Skeletal muscle tissue (tissue), 3 donors: ENCODE measurements at regions not wholly inside any gene's neighbourhood (a gene's known extent, or its start where the extent isn't known, plus 50 kb on each side); places are given as distances from the start of the nearest gene placed in this dataset.

Experiments
- H3K27ac ChIP-seq: one replicate; pipeline ENCODE4 v1.7.0; 2013; ENCODE audit warnings: mild to moderate bottlenecking, low read depth, low read length, inconsistent platforms
- H3K27me3 ChIP-seq, 3 donors: one replicate each; pipeline ENCODE4 v1.7.0; 2013; ENCODE audit warnings: low read length in 3 of 3; ENCODE audit not compliant: control insufficient read depth in 3 of 3, insufficient read depth in 3 of 3
- H3K36me3 ChIP-seq, 3 donors: one replicate each; pipeline ENCODE4 v1.7.0; 2013; ENCODE audit warnings: low read length in 3 of 3; ENCODE audit not compliant: control insufficient read depth in 3 of 3, insufficient read depth in 3 of 3
- H3K4me1 ChIP-seq, 3 donors: one replicate each; pipeline ENCODE4 v1.7.0; 2013; ENCODE audit warnings: low read length in 3 of 3, mild to moderate bottlenecking in 3 of 3; ENCODE audit not compliant: control insufficient read depth in 3 of 3, insufficient read depth in 3 of 3
- H3K4me3 ChIP-seq, 3 donors: one replicate each; pipeline ENCODE4 v1.7.0; 2013; ENCODE audit warnings: low read length in 3 of 3
- H3K9ac ChIP-seq, 3 donors: one replicate each; pipeline ENCODE4 v1.7.0; 2013; ENCODE audit warnings: low read length in 3 of 3, mild to moderate bottlenecking in 3 of 3, moderate library complexity in 2 of 3, low read depth in 1 of 3
- H3K9me3 ChIP-seq, 3 donors: one replicate each; pipeline ENCODE4 v1.7.0; 2013; ENCODE audit warnings: low read length in 3 of 3; ENCODE audit not compliant: control insufficient read depth in 3 of 3
- donor health status: Osteomylitis.

- Histone ChIP-seq H3K4me1 (no peaks in the 10 kb centered on the region), H3K4me3 (no peak overlapping the region), H3K36me3 (no peaks in the 10 kb centered on the region), H3K9ac (no peak overlapping the region), H3K27ac (no peak overlapping the region), H3K27me3 (no peaks in the 10 kb centered on the region), H3K9me3 (no peaks in the 10 kb centered on the region)
These were observed 623.3 kb downstream of the NSUN3 start for GRCh38 chr3:94686208-94686607.

GRCh38 chr3:94693997-94694640 is 631.3 kb downstream of the NSUN3 start:
- H3K9me3 ChIP-seq: no peaks in the 10 kb centered on the region
- no peak overlapping the region for H3K27ac ChIP-seq
- no peaks in the 10 kb centered on the region for H3K36me3 ChIP-seq
- H3K27me3 ChIP-seq: no peaks in the 10 kb centered on the region
- H3K4me3 ChIP-seq: no peak overlapping the region
- H3K4me1 ChIP-seq: no peaks in the 10 kb centered on the region
- no peak overlapping the region for H3K9ac ChIP-seq

GRCh38 chr3:94694894-94695293 is 632.0 kb downstream of the NSUN3 start:
- Histone ChIP-seq H3K27me3 (no peaks in the 10 kb centered on the region), H3K4me3 (no peak overlapping the region), H3K4me1 (no peaks in the 10 kb centered on the region), H3K36me3 (no peaks in the 10 kb centered on the region), H3K9me3 (no peaks in the 10 kb centered on the region), H3K27ac (no peak overlapping the region), H3K9ac (no peak overlapping the region)

- no peaks in the 10 kb centered on the region for H3K4me1 ChIP-seq
- H3K9me3 ChIP-seq: no peaks in the 10 kb centered on the region
- no peaks in the 10 kb centered on the region for H3K27me3 ChIP-seq
- no peaks in the 10 kb centered on the region for H3K36me3 ChIP-seq
- no peak overlapping the region for H3K9ac ChIP-seq
- H3K4me3 ChIP-seq: no peak overlapping the region
- no peak overlapping the region for H3K27ac ChIP-seq
These were observed 641.6 kb downstream of the NSUN3 start for GRCh38 chr3:94704467-94704866.

GRCh38 chr3:94709249-94709902 is 646.5 kb downstream of the NSUN3 start:
- H3K9ac ChIP-seq: no peak overlapping the region
- H3K27me3 ChIP-seq: no peaks in the 10 kb centered on the region
- no peaks in the 10 kb centered on the region for H3K9me3 ChIP-seq
- no peak overlapping the region for H3K4me3 ChIP-seq
- H3K4me1 ChIP-seq: no peaks in the 10 kb centered on the region
- H3K36me3 ChIP-seq: no peaks in the 10 kb centered on the region
- H3K27ac ChIP-seq: no peak overlapping the region

GRCh38 chr3:94714194-94714593 is 651.3 kb downstream of the NSUN3 start:
- no peaks in the 10 kb centered on the region for H3K4me1 ChIP-seq
- no peak overlapping the region for H3K9ac ChIP-seq
- H3K4me3 ChIP-seq: no peak overlapping the region
- no peak overlapping the region for H3K27ac ChIP-seq
- H3K9me3 ChIP-seq: no peaks in the 10 kb centered on the region
- no peaks in the 10 kb centered on the region for H3K36me3 ChIP-seq
- H3K27me3 ChIP-seq: no peaks in the 10 kb centered on the region

GRCh38 chr3:94716326-94717018 is 653.6 kb downstream of the NSUN3 start:
- H3K4me3 ChIP-seq: no peak overlapping the region
- H3K4me1 ChIP-seq: no peaks in the 10 kb centered on the region
- no peaks in the 10 kb centered on the region for H3K27me3 ChIP-seq
- no peaks in the 10 kb centered on the region for H3K9me3 ChIP-seq
- no peaks in the 10 kb centered on the region for H3K36me3 ChIP-seq
- H3K27ac ChIP-seq: no peak overlapping the region
- H3K9ac ChIP-seq: no peak overlapping the region

- Histone ChIP-seq H3K27ac (no peak overlapping the region), H3K4me3 (no peak overlapping the region), H3K36me3 (no peaks in the 10 kb centered on the region), H3K9me3 (no peaks in the 10 kb centered on the region), H3K9ac (no peak overlapping the region), H3K4me1 (no peaks in the 10 kb centered on the region), H3K27me3 (no peaks in the 10 kb centered on the region)
These were observed 671.3 kb downstream of the NSUN3 start for GRCh38 chr3:94734206-94734605.

- Histone ChIP-seq H3K9ac (no peak overlapping the region), H3K4me1 (no peaks in the 10 kb centered on the region), H3K27ac (no peak overlapping the region), H3K36me3 (no peaks in the 10 kb centered on the region), H3K4me3 (no peak overlapping the region), H3K9me3 (no peaks in the 10 kb centered on the region), H3K27me3 (no peaks in the 10 kb centered on the region)
These were observed 672.5 kb downstream of the NSUN3 start for GRCh38 chr3:94735354-94735753.

GRCh38 chr3:94737116-94737515 is 674.3 kb downstream of the NSUN3 start:
- no peaks in the 10 kb centered on the region for H3K4me1 ChIP-seq
- no peak overlapping the region for H3K27ac ChIP-seq
- no peak overlapping the region for H3K4me3 ChIP-seq
- no peaks in the 10 kb centered on the region for H3K36me3 ChIP-seq
- no peaks in the 10 kb centered on the region for H3K27me3 ChIP-seq
- H3K9ac ChIP-seq: no peak overlapping the region
- no peaks in the 10 kb centered on the region for H3K9me3 ChIP-seq
